ENCODE measurements at regions not wholly inside any gene's neighbourhood (a gene's known extent, or its start where the extent isn't known, plus 50 kb on each side); places are given as distances from the start of the nearest gene placed in this dataset.
"Not testable (repeated sequence)": the region's sequence is repeated elsewhere in the genome, so short reads cannot be mapped to it uniquely, and the experiment has no call there.

- no peak for DNase-seq
Measured at GRCh38 chr6:85798931-85799652, 156.4 kb upstream of the SYNCRIP start.

- DNase-seq: no peak
Measured at GRCh38 chr6:85797993-85798392, 155.3 kb upstream of the SYNCRIP start.

- no peak for DNase-seq
Measured at GRCh38 chr6:85795945-85796344, 153.3 kb upstream of the SYNCRIP start.

GRCh38 chr6:85792254-85792653 lies 149.6 kb upstream of the SYNCRIP start:
- no peak for DNase-seq

- DNase-seq: no peak
Measured at GRCh38 chr6:85775883-85776282, 133.2 kb upstream of the SYNCRIP start.

GRCh38 chr6:85772641-85773040 lies 130.0 kb upstream of the SYNCRIP start:
- no peak for DNase-seq

- no peak for DNase-seq
Measured at GRCh38 chr6:85771925-85772430, 129.3 kb upstream of the SYNCRIP start.

- no peak for DNase-seq
Measured at GRCh38 chr6:85771455-85771854, 128.8 kb upstream of the SYNCRIP start.

- DNase-seq: no peak
Measured at GRCh38 chr6:85764844-85765243, 122.2 kb upstream of the SYNCRIP start.

GRCh38 chr6:85756982-85757381 lies 114.3 kb upstream of the SYNCRIP start:
- DNase-seq: no peak

GRCh38 chr6:85754894-85755293 lies 112.2 kb upstream of the SYNCRIP start:
- no peak for DNase-seq

- DNase-seq: no peak
Measured at GRCh38 chr6:85752602-85753001, 109.9 kb upstream of the SYNCRIP start.

GRCh38 chr6:85751374-85752055 lies 108.8 kb upstream of the SYNCRIP start:
- DNase-seq: no peak

- DNase-seq: not testable (repeated sequence)
Measured at GRCh38 chr6:85750146-85750545, 107.5 kb upstream of the SYNCRIP start.

GRCh38 chr6:85749236-85749635 lies 106.5 kb upstream of the SYNCRIP start:
- DNase-seq: no peak

GRCh38 chr6:85747666-85748065 lies 105.0 kb upstream of the SYNCRIP start:
- DNase-seq: no peak

GRCh38 chr6:85747093-85747492 lies 104.4 kb upstream of the SYNCRIP start:
- DNase-seq: no peak

GRCh38 chr6:85744433-85744970 lies 101.8 kb upstream of the SYNCRIP start:
- no peak for DNase-seq

- DNase-seq: no peak
Measured at GRCh38 chr6:85726206-85726605, 83.5 kb upstream of the SYNCRIP start.

- no peak for DNase-seq
Measured at GRCh38 chr6:85715797-85716196, 73.1 kb upstream of the SYNCRIP start.

- no peak for DNase-seq
Measured at GRCh38 chr6:85714893-85715530, 72.3 kb upstream of the SYNCRIP start.

GRCh38 chr6:85712346-85712745 lies 69.7 kb upstream of the SYNCRIP start:
- no peak for DNase-seq

- not testable (repeated sequence) for DNase-seq
Measured at GRCh38 chr6:85707515-85708145, 64.9 kb upstream of the SYNCRIP start.
